ENCODE measurements at regions not wholly inside any gene's neighbourhood (a gene's known extent, or its start where the extent isn't known, plus 50 kb on each side); places are given as distances from the start of the nearest gene placed in this dataset.

DNA sequence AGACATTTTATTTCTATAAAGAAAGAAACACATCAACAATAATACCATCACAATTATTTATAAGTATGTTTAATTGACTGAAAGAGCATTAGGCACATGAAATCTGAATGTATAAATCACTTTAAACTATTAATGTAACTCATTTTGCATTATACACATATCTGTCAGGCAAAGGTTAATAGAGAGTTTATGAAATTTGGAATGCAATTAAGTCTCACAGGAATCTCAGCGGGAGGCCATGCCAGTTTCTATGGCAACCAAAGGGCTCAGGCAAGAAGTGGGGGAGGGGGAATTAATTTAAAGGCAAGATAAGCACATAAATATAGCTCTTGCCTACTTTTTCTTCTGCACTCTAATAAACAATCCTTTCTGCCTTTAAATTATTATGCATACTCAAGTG is 152.6 kb downstream of the SLC16A9 start:
- TF ChIP-seq, protein P1, sequence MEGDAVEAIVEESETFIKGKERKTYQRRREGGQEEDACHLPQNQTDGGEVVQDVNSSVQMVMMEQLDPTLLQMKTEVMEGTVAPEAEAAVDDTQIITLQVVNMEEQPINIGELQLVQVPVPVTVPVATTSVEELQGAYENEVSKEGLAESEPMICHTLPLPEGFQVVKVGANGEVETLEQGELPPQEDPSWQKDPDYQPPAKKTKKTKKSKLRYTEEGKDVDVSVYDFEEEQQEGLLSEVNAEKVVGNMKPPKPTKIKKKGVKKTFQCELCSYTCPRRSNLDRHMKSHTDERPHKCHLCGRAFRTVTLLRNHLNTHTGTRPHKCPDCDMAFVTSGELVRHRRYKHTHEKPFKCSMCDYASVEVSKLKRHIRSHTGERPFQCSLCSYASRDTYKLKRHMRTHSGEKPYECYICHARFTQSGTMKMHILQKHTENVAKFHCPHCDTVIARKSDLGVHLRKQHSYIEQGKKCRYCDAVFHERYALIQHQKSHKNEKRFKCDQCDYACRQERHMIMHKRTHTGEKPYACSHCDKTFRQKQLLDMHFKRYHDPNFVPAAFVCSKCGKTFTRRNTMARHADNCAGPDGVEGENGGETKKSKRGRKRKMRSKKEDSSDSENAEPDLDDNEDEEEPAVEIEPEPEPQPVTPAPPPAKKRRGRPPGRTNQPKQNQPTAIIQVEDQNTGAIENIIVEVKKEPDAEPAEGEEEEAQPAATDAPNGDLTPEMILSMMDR (IDR thresholded peaks at IDR 0.05): no peak
- no peak for TF ChIP-seq TCF7L2 (IDR thresholded peaks at IDR 0.05; ENCODE audit: low read depth, low read length)

Measured in Panc1 (cell line).